CD4-positive, alpha-beta memory T cell (primary cell): ENCODE measurements at regions not wholly inside any gene's neighbourhood (a gene's known extent, or its start where the extent isn't known, plus 50 kb on each side); places are given as distances from the start of the nearest gene placed in this dataset.

Experiments used
- CTCF ChIA-PET: fragments of 350-600 bp; sonication (Branson Sonifier 250); formaldehyde crosslinking; loops from one replicate; lab custom pipeline; 2021; ENCODE audit warnings: inconsistent platforms; ENCODE audit not compliant: partially characterized antibody; lab: Charles Lee
- POLR2A ChIA-PET: fragments of 350-600 bp; sonication (Branson Sonifier 250); formaldehyde crosslinking; loops from one replicate; lab custom pipeline; 2021; ENCODE audit not compliant: partially characterized antibody; lab: Charles Lee
- DNase-seq, 5 donors: peaks; one replicate each; pipeline versions ENCODE4 v3.0.0 to v3.0.0-alpha.2; 2020 to 2022; ENCODE audit warnings: mixed read lengths in 1 of 5
- H3K27ac ChIP-seq: one replicate; pipeline ENCODE4 v1.7.0; 2013; ENCODE audit warnings: low read depth, low read length
- H3K27me3 ChIP-seq: 2 replicates; pipeline ENCODE4 v1.7.0; 2013; ENCODE audit warnings: mild to moderate bottlenecking, low read length, moderate library complexity; ENCODE audit not compliant: insufficient read depth
- H3K36me3 ChIP-seq: 2 replicates; pipeline ENCODE4 v1.7.0; 2013; ENCODE audit warnings: mild to moderate bottlenecking, low read length, moderate library complexity; ENCODE audit not compliant: insufficient read depth
- H3K4me1 ChIP-seq: 2 replicates; pipeline ENCODE4 v1.7.0; 2013; ENCODE audit warnings: mild to moderate bottlenecking, low read length, moderate library complexity; ENCODE audit not compliant: insufficient read depth
- H3K4me3 ChIP-seq, 2 donors: one replicate each; pipeline ENCODE4 v1.7.0; 2013; ENCODE audit warnings: low read length in 2 of 2, mild to moderate bottlenecking in 1 of 2
- H3K9me3 ChIP-seq, 2 donors: one replicate each; pipeline ENCODE4 v1.7.0; 2013; ENCODE audit warnings: low read length in 2 of 2, control low read depth in 1 of 2; ENCODE audit not compliant: control insufficient read depth in 1 of 2
- H3K27ac Mint-ChIP-seq, 7 donors: one replicate each; pipeline ENCODE4 v1.8.0; 2020 to 2021; ENCODE audit warnings: mixed read lengths in 7 of 7, mild to moderate bottlenecking in 6 of 7, inconsistent platforms in 3 of 7, moderate library complexity in 3 of 7
- H3K27me3 Mint-ChIP-seq, 2 donors: one replicate each; pipeline ENCODE4 v1.8.0; 2020 to 2021; ENCODE audit warnings: mixed read lengths in 2 of 2
- H3K36me3 Mint-ChIP-seq, 2 donors: one replicate each; pipeline ENCODE4 v1.8.0; 2020 to 2021; ENCODE audit warnings: mixed read lengths in 2 of 2, inconsistent platforms in 1 of 2, mild to moderate bottlenecking in 1 of 2
- H3K4me1 Mint-ChIP-seq, 4 donors: one replicate each; pipeline ENCODE4 v1.8.0; 2020 to 2021; ENCODE audit warnings: mixed read lengths in 4 of 4, mild to moderate bottlenecking in 1 of 4
- H3K4me3 Mint-ChIP-seq, 8 donors: one replicate each; pipeline ENCODE4 v1.8.0; 2020 to 2021; ENCODE audit warnings: mixed read lengths in 8 of 8, mild to moderate bottlenecking in 7 of 8, moderate library complexity in 6 of 8, inconsistent platforms in 3 of 8
- H3K9me3 Mint-ChIP-seq, 8 donors: one replicate each; pipeline ENCODE4 v1.8.0; 2020 to 2021; ENCODE audit warnings: mixed read lengths in 8 of 8, mild to moderate bottlenecking in 5 of 8, inconsistent platforms in 3 of 8, moderate library complexity in 1 of 8
- intact Hi-C: fragments of 100-400 bp; cut with micrococcal nuclease; formaldehyde crosslinking; loops from one replicate; pipeline ENCODE4 v1.15.1; 2023

DNA sequence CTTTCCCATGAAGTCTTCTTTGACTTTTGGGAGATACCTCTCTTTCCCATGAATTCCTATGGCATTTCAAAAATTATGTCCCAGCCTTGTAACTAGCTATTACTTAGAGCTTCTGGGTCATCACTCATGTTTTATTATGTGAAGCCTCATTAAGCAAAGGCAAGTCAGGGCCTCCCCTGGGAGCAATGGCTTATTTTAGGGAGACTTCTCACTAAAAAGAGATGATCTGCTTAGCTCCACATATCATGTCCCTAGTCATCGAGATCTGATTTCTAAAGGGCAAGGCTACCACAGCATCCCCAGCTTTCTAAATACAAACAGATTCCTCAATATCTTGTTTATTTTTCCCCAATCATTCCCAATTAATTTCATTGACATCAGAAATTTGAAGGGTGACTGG is 154.0 kb upstream of the MANEA start:
- intact Hi-C loops = no loop called here
- Mint-ChIP-seq H3K4me3 (no peak overlapping the region), H3K36me3 (no peaks in the 10 kb centered on the region), H3K9me3 (peaks cover 4 to 24% (median 12%) of the 10 kb centered on the region in 8 donors), H3K27ac (no peak overlapping the region), H3K27me3 (peaks cover 0 to 1% of the 10 kb centered on the region in 2 donors), H3K4me1 (no peaks in the 10 kb centered on the region)
- Histone ChIP-seq H3K36me3 (no peaks in the 10 kb centered on the region), H3K27me3 (no peaks in the 10 kb centered on the region), H3K4me3 (no peak overlapping the region), H3K27ac (no peak overlapping the region), H3K4me1 (no peaks in the 10 kb centered on the region), H3K9me3 (peaks cover 0 to 8% of the 10 kb centered on the region in 2 donors)
- ChIA-PET POLR2A (interaction anchor here (0.9 kb wide), 1 partner anchor 94 kb away, joined by 3 read pairs; no protein-coding TSS in a partner anchor), CTCF (no interaction called here)
- DNase-seq = no peak

DNA sequence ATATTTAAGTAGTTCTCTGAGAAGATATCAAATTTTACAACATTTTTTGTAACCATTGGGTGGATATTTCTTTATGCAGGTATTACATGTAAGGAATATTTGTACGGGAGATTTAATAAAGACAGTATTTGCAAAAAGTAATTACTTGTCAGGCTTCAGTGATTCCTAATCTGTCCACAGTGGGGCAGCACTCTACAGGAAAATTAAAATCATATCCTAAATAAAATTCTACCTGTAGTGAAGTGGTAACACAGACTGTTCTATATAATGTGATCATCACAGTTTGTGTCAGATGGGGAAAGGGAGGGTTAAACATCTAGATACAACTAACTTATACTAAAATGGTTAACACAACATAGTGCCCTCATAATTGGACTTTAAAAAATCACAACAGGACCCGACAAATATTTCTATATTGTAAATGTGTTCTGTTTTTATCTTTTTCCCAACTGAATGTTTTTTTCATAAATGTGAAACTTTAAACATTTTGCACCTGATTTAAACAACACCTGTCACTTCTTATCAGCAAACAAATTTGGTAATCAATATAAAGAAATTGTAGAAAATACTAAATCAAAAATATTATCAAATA is 145.6 kb upstream of the MANEA start:
- no peak overlapping the region for H3K27ac Mint-ChIP-seq
- DNase-seq = peak; percentile 18 to 39 (median 28)
- H3K9me3 Mint-ChIP-seq = no peaks in the 10 kb centered on the region
- no peak overlapping the region for H3K4me3 ChIP-seq
- H3K4me1 ChIP-seq = no peaks in the 10 kb centered on the region
- no peaks in the 10 kb centered on the region for H3K36me3 Mint-ChIP-seq
- no peak overlapping the region for H3K4me3 Mint-ChIP-seq
- H3K27ac ChIP-seq = no peak overlapping the region
- H3K4me1 Mint-ChIP-seq = no peaks in the 10 kb centered on the region
- no peaks in the 10 kb centered on the region for H3K9me3 ChIP-seq
- intact Hi-C loops = loop anchor here (2.0 to 5.0 kb wide), 4 partner anchors 1036 to 1961 kb away; partner anchors contain the start of gene NDUFAF4
- no peaks in the 10 kb centered on the region for H3K36me3 ChIP-seq
- peaks cover 0 to 4% of the 10 kb centered on the region in 2 donors for H3K27me3 Mint-ChIP-seq
- POLR2A ChIA-PET = no interaction called here
- no peaks in the 10 kb centered on the region for H3K27me3 ChIP-seq
- CTCF ChIA-PET = no interaction called here

DNA sequence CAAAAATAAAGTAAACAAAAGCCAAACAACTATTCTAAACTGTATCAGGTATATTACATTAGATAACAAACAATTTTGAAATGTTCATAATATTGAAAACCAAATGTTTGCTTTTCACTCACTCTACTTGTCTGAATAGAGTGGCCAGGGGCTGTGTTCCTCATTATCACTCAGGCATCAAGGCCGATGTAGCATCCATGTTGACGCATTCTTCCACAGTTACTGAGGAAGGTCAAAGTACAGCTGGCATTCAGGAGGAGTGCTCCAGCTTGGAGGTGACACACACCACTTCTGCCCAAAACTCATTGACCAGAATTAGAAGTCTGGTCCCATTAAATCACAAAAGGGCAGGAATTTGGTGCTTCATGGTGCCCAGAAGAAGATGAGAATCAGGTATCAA is 137.6 kb upstream of the MANEA start:
- H3K27me3 ChIP-seq = no peaks in the 10 kb centered on the region
- no peaks in the 10 kb centered on the region for H3K36me3 ChIP-seq
- H3K27ac Mint-ChIP-seq = no peak overlapping the region
- no peak for DNase-seq
- H3K9me3 Mint-ChIP-seq = no peaks in the 10 kb centered on the region
- POLR2A ChIA-PET = no interaction called here
- no peak overlapping the region for H3K27ac ChIP-seq
- H3K4me3 ChIP-seq = no peak overlapping the region
- H3K4me3 Mint-ChIP-seq = no peak overlapping the region
- CTCF ChIA-PET = no interaction called here
- H3K9me3 ChIP-seq = no peaks in the 10 kb centered on the region
- no peaks in the 10 kb centered on the region for H3K36me3 Mint-ChIP-seq
- no peaks in the 10 kb centered on the region for H3K4me1 ChIP-seq
- intact Hi-C loops = no loop called here
- H3K27me3 Mint-ChIP-seq = no peaks in the 10 kb centered on the region
- H3K4me1 Mint-ChIP-seq = no peaks in the 10 kb centered on the region

DNA sequence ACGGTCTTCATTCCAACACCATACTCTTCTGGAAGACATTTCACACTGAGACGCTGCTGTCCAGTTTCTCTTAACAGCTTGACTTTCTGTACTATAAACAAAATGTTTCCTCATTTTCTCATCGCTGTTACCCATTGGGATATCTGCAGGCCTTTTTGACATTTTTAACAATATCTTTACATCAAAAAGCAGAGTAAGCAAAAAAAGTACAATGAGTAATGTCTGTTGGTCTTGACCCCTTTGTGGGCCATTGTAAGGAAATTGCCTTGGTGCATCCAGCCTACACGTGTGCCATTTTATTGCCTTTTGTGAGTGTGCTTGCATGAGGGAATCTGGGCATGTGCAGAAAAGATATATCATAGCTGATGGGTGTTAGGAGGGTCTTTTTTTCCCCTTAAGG is 129.1 kb upstream of the MANEA start:
- Histone ChIP-seq H3K4me1 (no peaks in the 10 kb centered on the region), H3K36me3 (no peaks in the 10 kb centered on the region), H3K27me3 (no peaks in the 10 kb centered on the region), H3K4me3 (no peak overlapping the region), H3K27ac (no peak overlapping the region), H3K9me3 (no peaks in the 10 kb centered on the region)
- Mint-ChIP-seq H3K4me3 (no peak overlapping the region), H3K27ac (no peak overlapping the region), H3K4me1 (no peaks in the 10 kb centered on the region), H3K27me3 (peaks cover 3 to 4% of the 10 kb centered on the region in 2 donors), H3K9me3 (peaks cover 0 to 9% (median 1%) of the 10 kb centered on the region in 8 donors), H3K36me3 (no peaks in the 10 kb centered on the region)
- ChIA-PET POLR2A (no interaction called here), CTCF (no interaction called here)
- intact Hi-C loops = no loop called here
- DNase-seq = no peak

DNA sequence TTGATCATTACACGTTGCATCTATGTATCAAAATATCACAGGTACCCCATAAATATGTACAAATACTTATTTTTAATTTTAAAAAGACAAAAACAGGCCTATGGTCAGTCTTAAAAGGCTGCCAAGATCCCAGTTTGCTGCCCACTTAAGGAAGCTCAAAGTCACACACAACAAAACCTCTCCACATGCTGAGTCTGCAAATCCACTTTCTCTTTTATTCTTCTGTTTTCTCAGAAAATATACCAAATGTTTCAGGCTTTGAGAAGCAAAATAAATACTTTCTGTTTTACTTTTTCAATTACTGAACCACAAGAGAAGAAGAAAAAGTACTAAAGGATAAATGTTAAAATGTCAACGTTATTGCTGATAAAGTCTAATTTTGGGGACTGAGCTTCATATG is 107.8 kb upstream of the MANEA start:
- H3K27me3 Mint-ChIP-seq = peaks cover 1 to 2% of the 10 kb centered on the region in 2 donors
- no peak overlapping the region for H3K4me3 Mint-ChIP-seq

DNA sequence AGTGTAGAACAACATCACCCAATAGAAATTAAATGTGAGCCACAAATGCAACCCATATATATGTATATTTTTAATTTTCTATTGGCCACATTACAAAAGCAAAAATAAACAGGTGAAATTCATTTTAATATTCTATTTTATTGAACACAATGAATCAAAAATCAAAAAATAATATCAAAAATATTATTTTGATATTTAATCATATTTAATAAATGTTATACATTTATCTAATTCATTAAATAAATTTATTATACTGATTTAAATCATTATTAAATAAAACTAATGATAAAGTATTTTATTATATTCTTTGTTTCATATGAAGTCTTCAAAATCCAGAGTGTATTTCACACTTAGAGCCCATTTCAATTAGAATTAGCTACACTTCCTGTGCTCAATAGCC is 98.4 kb upstream of the MANEA start:
- intact Hi-C loops = no loop called here
- peaks cover 2 to 3% of the 10 kb centered on the region in 2 donors for H3K27me3 Mint-ChIP-seq
- no peaks in the 10 kb centered on the region for H3K9me3 ChIP-seq
- peaks cover 0 to 7% (median 0%) of the 10 kb centered on the region in 8 donors for H3K9me3 Mint-ChIP-seq
- H3K36me3 Mint-ChIP-seq = no peaks in the 10 kb centered on the region
- DNase-seq = no peak
- H3K4me1 ChIP-seq = no peaks in the 10 kb centered on the region
- no peak overlapping the region for H3K27ac ChIP-seq
- no peak overlapping the region for H3K27ac Mint-ChIP-seq
- ChIA-PET POLR2A (no interaction called here), CTCF (no interaction called here)
- H3K4me3 ChIP-seq = no peak overlapping the region
- no peak overlapping the region for H3K4me3 Mint-ChIP-seq
- H3K27me3 ChIP-seq = no peaks in the 10 kb centered on the region
- no peaks in the 10 kb centered on the region for H3K36me3 ChIP-seq
- H3K4me1 Mint-ChIP-seq = no peaks in the 10 kb centered on the region

More for the DNA sequence above, 107.8 kb upstream of the MANEA start:
- H3K9me3 ChIP-seq = no peaks in the 10 kb centered on the region
- Mint-ChIP-seq H3K27ac (no peak overlapping the region), H3K36me3 (no peaks in the 10 kb centered on the region), H3K9me3 (no peaks in the 10 kb centered on the region), H3K4me1 (no peaks in the 10 kb centered on the region)
- intact Hi-C loops = no loop called here
- CTCF ChIA-PET = no interaction called here
- no peaks in the 10 kb centered on the region for H3K4me1 ChIP-seq
- no peak overlapping the region for H3K4me3 ChIP-seq
- H3K27ac ChIP-seq = no peak overlapping the region
- H3K36me3 ChIP-seq = no peaks in the 10 kb centered on the region
- H3K27me3 ChIP-seq = no peaks in the 10 kb centered on the region
- POLR2A ChIA-PET = no interaction called here
- DNase-seq = no peak

DNA sequence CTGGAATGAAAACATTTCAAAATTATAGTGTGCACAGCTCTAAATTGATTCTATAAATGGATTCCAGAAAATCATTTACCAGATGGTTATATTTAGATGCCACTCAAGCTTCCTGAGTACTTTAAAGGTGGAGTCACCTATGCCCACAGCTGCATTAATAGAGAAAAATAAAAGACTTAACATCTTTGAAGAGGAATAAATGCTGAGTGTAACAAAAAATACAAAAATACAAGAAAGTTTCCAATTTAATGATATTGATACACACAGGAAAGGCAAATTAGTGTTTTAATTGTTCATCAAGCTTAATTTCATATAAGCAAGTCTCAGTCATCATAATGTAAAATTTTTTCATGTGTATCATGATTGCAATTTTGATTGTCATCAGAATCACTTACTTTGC is 89.5 kb upstream of the MANEA start:
- H3K27me3 ChIP-seq = no peaks in the 10 kb centered on the region
- H3K36me3 ChIP-seq = no peaks in the 10 kb centered on the region
- H3K4me3 Mint-ChIP-seq = no peak overlapping the region
- H3K4me1 ChIP-seq = peaks cover 11% of the 10 kb centered on the region
- H3K27ac Mint-ChIP-seq = no peak overlapping the region
- peaks cover 11 to 15% (median 12%) of the 10 kb centered on the region in 4 donors for H3K4me1 Mint-ChIP-seq
- H3K9me3 Mint-ChIP-seq = no peaks in the 10 kb centered on the region
- no peak overlapping the region for H3K27ac ChIP-seq
- intact Hi-C loops = no loop called here
- ChIA-PET POLR2A (no interaction called here), CTCF (no interaction called here)
- no peak overlapping the region for H3K4me3 ChIP-seq
- no peaks in the 10 kb centered on the region for H3K36me3 Mint-ChIP-seq
- H3K27me3 Mint-ChIP-seq = peaks cover under 1 to 1% of the 10 kb centered on the region in 2 donors
- H3K9me3 ChIP-seq = no peaks in the 10 kb centered on the region
- DNase-seq = no peak
